ENCODE measurements at regions not wholly inside any gene's neighbourhood (a gene's known extent, or its start where the extent isn't known, plus 50 kb on each side); places are given as distances from the start of the nearest gene placed in this dataset.

- no peak for TF ChIP-seq ZNF280D (tag by site-specific recombination; IDR thresholded peaks at IDR 0.05)
- TF ChIP-seq ZNF76 (tag by site-specific recombination; IDR thresholded peaks at IDR 0.05; ENCODE audit: borderline replicate concordance, low read depth): no peak
- no peak for TF ChIP-seq ATF2 (tag by site-specific recombination; IDR thresholded peaks at IDR 0.05; ENCODE audit: low read depth)
- no peak for TF ChIP-seq ZNF658 (tag by site-specific recombination; IDR thresholded peaks at IDR 0.05)
- no peak for TF ChIP-seq ZNF654 (tag by site-specific recombination; IDR thresholded peaks at IDR 0.05; ENCODE audit: low read depth)
- TF ChIP-seq ZNF629 (tag by site-specific recombination; IDR thresholded peaks at IDR 0.05): no peak
- no peak for TF ChIP-seq ZBTB49 (tag by site-specific recombination; IDR thresholded peaks at IDR 0.05; ENCODE audit: low read depth)
Measured at GRCh38 chr21:35506352-35506751, 457.2 kb upstream of the RUNX1 start (continued).

- H3K9me3 ChIP-seq (ENCODE audit: control insufficient read depth, insufficient read depth, low read depth, low read length): no peaks in the 10 kb centered on the region
- ChIA-PET POLR2A (interaction anchor here (0.7 kb wide), 1 partner anchor 692 kb away, joined by 4 read pairs; no protein-coding TSS in a partner anchor), CTCF (no interaction called here)
- no peaks in the 10 kb centered on the region for H3K4me1 ChIP-seq (ENCODE audit: control insufficient read depth, insufficient read depth, low read length)
- H3K27ac ChIP-seq (ENCODE audit: extremely low read depth, low read depth, low read length): no peak overlapping the region
- no peak for TF ChIP-seq ZNF837 (tag by site-specific recombination; IDR thresholded peaks at IDR 0.05)
- TF ChIP-seq CTCF (tag by site-specific recombination; IDR thresholded peaks at IDR 0.05): no peak
- no peak for TF ChIP-seq ZNF114 (tag by site-specific recombination; IDR thresholded peaks at IDR 0.05)
- TF ChIP-seq ZNF398 (tag by site-specific recombination; IDR thresholded peaks at IDR 0.05): no peak
- TF ChIP-seq ZBTB10 (tag by site-specific recombination; IDR thresholded peaks at IDR 0.05): no peak
- TF ChIP-seq ZNF335 (tag by site-specific recombination; conservative IDR thresholded peaks at IDR 0.05): no peak
- TF ChIP-seq KLF7 (tag by site-specific recombination; IDR thresholded peaks at IDR 0.05; ENCODE audit: borderline replicate concordance): no peak
- TF ChIP-seq ZBTB11 (tag by site-specific recombination; conservative IDR thresholded peaks at IDR 0.05; ENCODE audit: low read depth): no peak
- no peak for TF ChIP-seq ZFP3 (tag by site-specific recombination; IDR thresholded peaks at IDR 0.05; ENCODE audit: low read depth)
- no peak for TF ChIP-seq ZNF658 (tag by site-specific recombination; IDR thresholded peaks at IDR 0.05)
- TF ChIP-seq GLI2 (tag by site-specific recombination; IDR thresholded peaks at IDR 0.05; ENCODE audit: borderline replicate concordance, low read depth): no peak
- H3K4me3 ChIP-seq (ENCODE audit: low read depth, low read length): no peak overlapping the region
- no peaks in the 10 kb centered on the region for H3K36me3 ChIP-seq (ENCODE audit: control insufficient read depth in 2 of 2, insufficient read depth in 1 of 2, low read length in 2 of 2)
Measured at GRCh38 chr21:35504951-35505466, 455.9 kb upstream of the RUNX1 start.

Measured in HEK293 (cell line).